Mammary epithelial cell (primary cell): ENCODE measurements at regions not wholly inside any gene's neighbourhood (a gene's known extent, or its start where the extent isn't known, plus 50 kb on each side); places are given as distances from the start of the nearest gene placed in this dataset.

Source experiments
- CTCF ChIP-seq, 2 donors: IDR thresholded peaks in 1 of 2; conservative IDR thresholded peaks in 1 of 2; 2 replicates each; pipeline ENCODE4 v1.5.1; 2011 to 2012; ENCODE audit warnings: inconsistent platforms in 2 of 2, low read length in 2 of 2, mild to moderate bottlenecking in 2 of 2, control low read depth in 1 of 2, low read depth in 1 of 2; ENCODE audit not compliant: insufficient read depth in 1 of 2; ENCODE audit errors: extremely low read depth in 1 of 2
- EZH2 ChIP-seq: IDR thresholded peaks from 2 replicates; pipeline ENCODE4 v1.6.1; 2012; ENCODE audit warnings: low read length, inconsistent platforms, borderline replicate concordance

- TF ChIP-seq CTCF (conservative IDR thresholded peaks at IDR 0.05 in 1 of 2, IDR thresholded peaks at IDR 0.05 in 1 of 2; ENCODE audit: extremely low read depth in 1 of 2, insufficient read depth in 1 of 2, low read depth in 1 of 2, low read length in 2 of 2): no peak
- TF ChIP-seq EZH2: no peak
Observed at GRCh38 chr15:69556344-69556743, 103.7 kb downstream of the RPLP1 start.
